GM21786 (cell line): ENCODE measurements at regions not wholly inside any gene's neighbourhood (a gene's known extent, or its start where the extent isn't known, plus 50 kb on each side); places are given as distances from the start of the nearest gene placed in this dataset.

Experiments used
- ATAC-seq: cut with Tn5 transposase; IDR thresholded peaks from one replicate; pipeline ENCODE4 v1.9.1; 2021; ENCODE audit not compliant: unreplicated experiment

GRCh38 chr4:31575504-31575903, 855.3 kb downstream of the PCDH7 start:
- no peak for ATAC-seq

GRCh38 chr4:31580843-31581242, 860.7 kb downstream of the PCDH7 start:
- no peak for ATAC-seq

GRCh38 chr4:31585503-31585902, 865.3 kb downstream of the PCDH7 start:
- ATAC-seq, result no peak

- no peak for ATAC-seq
These were observed 872.1 kb downstream of the PCDH7 start for GRCh38 chr4:31592293-31592692.

GRCh38 chr4:31595496-31595895, 875.3 kb downstream of the PCDH7 start:
- no peak for ATAC-seq

GRCh38 chr4:31598639-31599038, 878.5 kb downstream of the PCDH7 start:
- ATAC-seq, result no peak

GRCh38 chr4:31601793-31602192, 881.6 kb downstream of the PCDH7 start:
- ATAC-seq, result no peak

- no peak for ATAC-seq
These were observed 893.9 kb downstream of the PCDH7 start for GRCh38 chr4:31613946-31614623.

- peak; percentile 54 for ATAC-seq
These were observed 897.5 kb downstream of the PCDH7 start for GRCh38 chr4:31617667-31618066.

GRCh38 chr4:31620476-31620875, 900.3 kb downstream of the PCDH7 start:
- ATAC-seq, result no peak

GRCh38 chr4:31645236-31645635, 925.1 kb downstream of the PCDH7 start:
- ATAC-seq, result no peak

- no peak for ATAC-seq
These were observed 927.6 kb downstream of the PCDH7 start for GRCh38 chr4:31647786-31648185.

- no peak for ATAC-seq
These were observed 929.7 kb downstream of the PCDH7 start for GRCh38 chr4:31649878-31650277.

- ATAC-seq, result no peak
These were observed 931.4 kb downstream of the PCDH7 start for GRCh38 chr4:31651541-31651940.

- ATAC-seq, result no peak
These were observed 935.2 kb downstream of the PCDH7 start for GRCh38 chr4:31655328-31655727.

- ATAC-seq, result no peak
These were observed 937.8 kb downstream of the PCDH7 start for GRCh38 chr4:31657859-31658570.

GRCh38 chr4:31660916-31661315, 940.7 kb downstream of the PCDH7 start:
- no peak for ATAC-seq

GRCh38 chr4:31662951-31663350, 942.8 kb downstream of the PCDH7 start:
- ATAC-seq, result no peak

GRCh38 chr4:31667686-31668085, 947.5 kb downstream of the PCDH7 start:
- ATAC-seq, result no peak

GRCh38 chr4:31674313-31674947, 954.3 kb downstream of the PCDH7 start:
- ATAC-seq, result no peak

GRCh38 chr4:31678356-31678755, 958.2 kb downstream of the PCDH7 start:
- no peak for ATAC-seq

- ATAC-seq, result no peak
These were observed 962.6 kb downstream of the PCDH7 start for GRCh38 chr4:31682796-31683195.
